Bronchial epithelial cell (primary cell): ENCODE measurements at regions not wholly inside any gene's neighbourhood (a gene's known extent, or its start where the extent isn't known, plus 50 kb on each side); places are given as distances from the start of the nearest gene placed in this dataset.

Source experiments
- DNase-seq: peaks from one replicate; pipeline ENCODE4 v3.0.0-alpha.2; 2010; ENCODE audit warnings: low read depth
- FAIRE-seq: peaks from 2 replicates; lab custom pipeline; 2011; peaks lifted over from hg19 to GRCh38; lab: Jason Lieb, UNC
- H3K27me3 ChIP-seq: 2 replicates; pipeline ENCODE4 v1.5.1; 2011; ENCODE audit warnings: low read length; ENCODE audit not compliant: control insufficient read depth, insufficient read depth
- H3K36me3 ChIP-seq: 2 replicates; pipeline ENCODE4 v1.5.1; 2011; ENCODE audit warnings: low read length; ENCODE audit not compliant: control insufficient read depth, insufficient read depth
- H3K4me3 ChIP-seq: 2 replicates; pipeline ENCODE4 v1.5.1; 2011; ENCODE audit warnings: mild to moderate bottlenecking, low read depth, low read length, control low read depth
- TF ChIP-seq, protein P1 (sequence below): IDR thresholded peaks from 2 replicates; pipeline ENCODE4 v1.5.1; 2011; ENCODE audit warnings: mild to moderate bottlenecking, moderate library complexity, low read length, control low read depth, inconsistent platforms; ENCODE audit not compliant: insufficient read depth, severe bottlenecking

DNA sequence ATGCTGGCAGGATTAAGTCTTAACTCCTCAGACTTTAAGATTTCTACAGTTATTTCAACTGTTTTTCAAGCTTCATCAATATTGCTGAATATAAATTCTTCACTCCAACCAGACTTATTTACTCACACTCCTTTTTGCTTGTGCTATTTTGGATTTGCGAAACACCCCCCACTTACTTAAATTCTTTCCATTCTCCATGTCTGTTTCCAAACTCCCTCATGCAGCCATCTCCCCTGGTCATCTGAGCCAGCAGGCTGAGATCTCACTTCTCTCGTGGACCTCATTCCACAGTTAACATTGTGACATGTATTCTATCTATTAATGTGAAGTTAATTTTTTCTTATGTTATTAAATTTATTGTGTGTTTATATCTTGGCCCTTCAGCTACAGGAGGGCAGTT, 188.9 kb upstream of the HDAC9 start:
- FAIRE-seq (no peak), DNase-seq (no peak)
- Histone ChIP-seq H3K4me3 (no peak overlapping the region), H3K36me3 (no peaks in the 10 kb centered on the region), H3K27me3 (no peaks in the 10 kb centered on the region)
- TF ChIP-seq, protein P1, sequence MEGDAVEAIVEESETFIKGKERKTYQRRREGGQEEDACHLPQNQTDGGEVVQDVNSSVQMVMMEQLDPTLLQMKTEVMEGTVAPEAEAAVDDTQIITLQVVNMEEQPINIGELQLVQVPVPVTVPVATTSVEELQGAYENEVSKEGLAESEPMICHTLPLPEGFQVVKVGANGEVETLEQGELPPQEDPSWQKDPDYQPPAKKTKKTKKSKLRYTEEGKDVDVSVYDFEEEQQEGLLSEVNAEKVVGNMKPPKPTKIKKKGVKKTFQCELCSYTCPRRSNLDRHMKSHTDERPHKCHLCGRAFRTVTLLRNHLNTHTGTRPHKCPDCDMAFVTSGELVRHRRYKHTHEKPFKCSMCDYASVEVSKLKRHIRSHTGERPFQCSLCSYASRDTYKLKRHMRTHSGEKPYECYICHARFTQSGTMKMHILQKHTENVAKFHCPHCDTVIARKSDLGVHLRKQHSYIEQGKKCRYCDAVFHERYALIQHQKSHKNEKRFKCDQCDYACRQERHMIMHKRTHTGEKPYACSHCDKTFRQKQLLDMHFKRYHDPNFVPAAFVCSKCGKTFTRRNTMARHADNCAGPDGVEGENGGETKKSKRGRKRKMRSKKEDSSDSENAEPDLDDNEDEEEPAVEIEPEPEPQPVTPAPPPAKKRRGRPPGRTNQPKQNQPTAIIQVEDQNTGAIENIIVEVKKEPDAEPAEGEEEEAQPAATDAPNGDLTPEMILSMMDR: no peak

DNA sequence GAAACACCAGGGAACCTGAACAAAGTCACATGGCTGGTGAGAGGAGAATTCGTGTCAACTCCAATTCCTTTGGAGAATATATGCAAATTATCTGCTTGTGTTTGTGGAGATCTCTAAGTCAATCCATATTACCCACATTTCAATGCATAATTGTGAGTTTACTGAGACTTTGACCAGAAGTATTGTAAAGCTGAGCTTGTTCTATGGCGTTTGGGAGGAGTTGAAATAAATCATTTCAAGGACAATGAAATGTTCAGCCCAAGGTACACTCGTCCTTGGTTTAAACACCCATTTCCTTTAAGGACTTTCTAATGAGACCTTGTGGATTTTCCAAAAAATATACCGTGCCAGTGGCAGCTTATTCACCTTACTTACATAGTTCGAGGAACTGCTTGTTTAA, 186.6 kb upstream of the HDAC9 start:
- TF ChIP-seq, protein P1: no peak
- Histone ChIP-seq H3K36me3 (no peaks in the 10 kb centered on the region), H3K27me3 (no peaks in the 10 kb centered on the region), H3K4me3 (no peak overlapping the region)
- FAIRE-seq (no peak), DNase-seq (no peak)

DNA sequence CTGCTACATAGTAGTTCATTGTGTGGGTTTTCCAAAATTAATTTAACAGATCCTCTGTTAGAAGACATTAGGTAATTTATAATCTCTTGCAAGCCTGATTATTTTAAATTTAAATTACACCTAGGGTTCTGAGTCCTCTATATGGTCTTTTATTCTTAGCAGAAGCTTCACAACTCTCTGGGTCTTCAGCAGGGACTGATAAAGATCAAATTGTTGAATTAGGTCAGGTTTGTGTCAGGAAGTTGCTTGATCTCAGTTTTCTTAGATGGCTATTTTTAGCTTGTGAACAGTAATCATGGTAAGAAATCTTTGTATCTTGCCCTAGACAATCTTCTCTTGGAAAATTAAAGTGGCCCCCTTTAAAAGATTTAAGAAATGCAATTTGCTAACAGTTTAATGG, 183.1 kb upstream of the HDAC9 start:
- no peak for FAIRE-seq

DNA sequence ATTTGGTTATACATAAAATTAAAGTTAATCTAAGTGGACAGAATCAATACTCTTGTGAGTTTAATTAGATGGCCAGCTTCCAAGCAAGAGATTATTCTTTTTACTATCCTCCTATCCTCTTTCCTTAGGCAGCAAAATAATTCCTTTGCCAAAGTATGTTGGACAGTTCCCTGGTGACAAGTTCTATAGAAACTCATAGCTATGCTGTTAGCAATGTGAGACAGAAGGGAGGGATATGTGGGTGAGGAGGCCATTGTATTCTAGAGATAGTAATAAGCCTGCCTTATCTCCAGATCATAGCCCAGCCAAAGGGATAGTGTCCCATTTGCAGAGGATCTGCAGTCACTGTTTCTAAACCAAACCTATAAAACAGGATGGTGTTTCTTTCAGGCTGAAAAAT, 181.6 kb upstream of the HDAC9 start:
- FAIRE-seq: no peak

More for the DNA sequence above, 183.1 kb upstream of the HDAC9 start:
- H3K4me3 ChIP-seq: no peak overlapping the region
- DNase-seq: no peak
- TF ChIP-seq, protein P1: no peak
- no peaks in the 10 kb centered on the region for H3K27me3 ChIP-seq
- no peaks in the 10 kb centered on the region for H3K36me3 ChIP-seq

DNA sequence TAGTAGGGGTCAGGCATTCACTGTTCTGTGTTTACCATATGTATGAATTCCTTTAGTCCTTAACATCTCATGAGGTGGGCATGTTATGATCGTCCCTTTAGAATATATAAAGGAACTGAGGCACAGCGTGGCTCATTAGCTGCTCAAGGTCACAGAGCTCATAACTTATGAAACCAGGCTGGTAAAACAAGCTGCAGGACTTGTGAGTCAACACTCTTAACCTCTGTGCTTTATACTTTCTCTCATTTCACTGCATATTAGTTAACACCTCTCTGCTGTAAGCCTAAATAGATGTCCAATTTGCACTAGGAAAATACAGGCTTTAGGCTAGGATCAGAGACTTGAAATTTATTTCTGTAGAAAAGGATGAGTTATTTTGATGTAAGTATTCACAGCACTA, 180.3 kb upstream of the HDAC9 start:
- DNase-seq (no peak), FAIRE-seq (no peak)
- no peaks in the 10 kb centered on the region for H3K36me3 ChIP-seq
- no peaks in the 10 kb centered on the region for H3K27me3 ChIP-seq
- H3K4me3 ChIP-seq: no peak overlapping the region
- TF ChIP-seq, protein P1: no peak

More for the DNA sequence above, 181.6 kb upstream of the HDAC9 start:
- Histone ChIP-seq H3K27me3 (no peaks in the 10 kb centered on the region), H3K36me3 (no peaks in the 10 kb centered on the region), H3K4me3 (no peak overlapping the region)
- DNase-seq: no peak
- TF ChIP-seq, protein P1: no peak

DNA sequence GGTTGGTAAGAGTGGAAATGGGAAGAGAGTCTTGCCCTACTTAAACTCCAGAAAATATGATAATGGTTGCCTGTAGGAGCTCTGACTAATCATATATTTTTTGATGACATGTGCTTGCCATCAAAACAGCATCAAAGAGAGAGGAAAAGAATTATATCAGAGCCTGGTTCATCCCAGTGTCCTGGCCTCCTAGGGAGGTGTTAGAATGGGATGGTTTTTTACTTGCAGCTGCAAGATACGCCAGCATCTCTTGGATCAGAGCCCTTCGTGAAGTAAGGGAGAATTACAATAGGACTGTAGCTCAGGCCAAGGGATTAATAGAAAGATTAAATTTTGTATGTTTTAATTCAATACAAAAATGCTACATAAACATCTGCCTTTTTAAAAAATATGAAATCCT, 177.6 kb upstream of the HDAC9 start:
- Histone ChIP-seq H3K36me3 (no peaks in the 10 kb centered on the region), H3K4me3 (no peak overlapping the region), H3K27me3 (no peaks in the 10 kb centered on the region)
- DNase-seq: no peak
- FAIRE-seq: no peak
- TF ChIP-seq, protein P1: no peak
